GM21390 (cell line): ENCODE measurements at regions not wholly inside any gene's neighbourhood (a gene's known extent, or its start where the extent isn't known, plus 50 kb on each side); places are given as distances from the start of the nearest gene placed in this dataset.
"Not testable (repeated sequence)": the region's sequence is repeated elsewhere in the genome, so short reads cannot be mapped to it uniquely, and the experiment has no call there.

Source experiments
- ATAC-seq: cut with Tn5 transposase; IDR thresholded peaks from one replicate; pipeline ENCODE4 v1.9.1; 2021; ENCODE audit not compliant: unreplicated experiment

DNA sequence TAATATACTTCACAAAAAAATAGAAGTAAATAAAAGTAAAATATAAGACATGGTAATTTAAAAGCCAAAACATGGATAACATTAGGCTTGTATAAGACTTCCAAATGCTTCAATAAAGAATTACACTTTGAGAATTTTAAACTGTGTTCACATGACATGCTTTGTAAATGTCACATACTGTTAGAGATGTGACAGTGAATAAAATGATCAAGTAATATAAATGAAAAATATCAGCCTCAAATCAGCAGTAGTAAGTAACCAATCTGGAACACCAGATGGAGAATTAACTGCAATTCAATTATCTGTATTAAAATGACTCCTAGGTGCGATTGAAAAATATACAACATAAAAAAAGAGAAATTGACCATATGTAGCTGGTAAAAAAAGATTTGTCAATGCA lies 1260.8 kb downstream of the BRINP3 start:
- no peak for ATAC-seq

DNA sequence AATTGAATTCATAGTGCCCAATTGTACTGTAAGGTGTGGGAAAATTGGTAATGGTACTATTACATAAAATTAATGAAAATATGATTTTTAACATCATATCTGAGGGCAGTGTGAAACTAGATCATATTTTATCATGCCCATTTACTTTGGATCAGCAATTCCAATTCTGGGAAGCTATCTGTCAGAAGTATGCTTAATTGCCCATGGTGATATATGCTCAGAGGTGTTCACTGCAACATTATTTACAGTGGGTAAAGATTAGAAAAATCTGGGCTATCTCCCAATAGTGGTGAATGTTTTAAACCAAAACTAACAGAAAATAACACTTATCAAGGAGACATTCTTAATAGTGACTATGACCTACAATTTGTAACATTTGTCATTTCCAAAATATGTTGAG lies 1260.0 kb downstream of the BRINP3 start:
- no peak for ATAC-seq

DNA sequence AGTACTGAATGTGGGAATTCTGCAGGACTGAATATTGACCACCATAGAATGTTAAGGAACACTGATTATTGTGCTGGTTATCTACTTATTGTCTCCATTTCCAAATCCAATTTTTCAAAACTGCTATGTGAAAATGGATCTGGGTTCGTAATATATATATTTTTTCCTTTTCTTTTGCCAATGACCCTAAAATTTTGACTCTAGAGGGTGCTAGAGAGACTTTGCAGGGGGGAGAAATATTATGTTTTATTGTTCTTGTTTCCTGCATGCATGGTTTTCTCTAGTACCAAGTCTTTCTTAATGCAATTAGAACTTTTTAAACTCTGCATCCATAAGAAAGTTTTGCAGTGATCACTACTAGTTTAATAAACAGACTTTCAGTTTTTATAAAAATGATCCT lies 1256.9 kb downstream of the BRINP3 start:
- ATAC-seq = no peak

DNA sequence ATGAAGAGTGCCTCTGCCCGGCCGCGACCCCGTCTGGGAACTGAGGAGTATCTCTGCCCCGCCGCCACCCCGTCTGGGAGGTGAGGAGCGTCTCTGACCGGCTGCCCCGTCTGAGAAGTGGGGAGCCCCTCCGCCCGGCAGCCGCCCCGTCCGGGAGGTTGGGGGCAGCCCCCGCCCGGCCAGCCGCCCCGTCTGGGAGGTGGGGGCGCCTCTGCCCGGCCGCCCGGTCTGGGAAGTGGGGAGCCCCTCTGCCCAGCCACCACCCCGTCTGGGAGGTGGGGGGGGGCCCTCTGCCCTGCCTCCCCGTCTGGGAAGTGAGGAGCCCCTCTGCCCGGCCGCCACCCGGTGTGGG lies 1251.9 kb downstream of the BRINP3 start:
- ATAC-seq = not testable (repeated sequence)

DNA sequence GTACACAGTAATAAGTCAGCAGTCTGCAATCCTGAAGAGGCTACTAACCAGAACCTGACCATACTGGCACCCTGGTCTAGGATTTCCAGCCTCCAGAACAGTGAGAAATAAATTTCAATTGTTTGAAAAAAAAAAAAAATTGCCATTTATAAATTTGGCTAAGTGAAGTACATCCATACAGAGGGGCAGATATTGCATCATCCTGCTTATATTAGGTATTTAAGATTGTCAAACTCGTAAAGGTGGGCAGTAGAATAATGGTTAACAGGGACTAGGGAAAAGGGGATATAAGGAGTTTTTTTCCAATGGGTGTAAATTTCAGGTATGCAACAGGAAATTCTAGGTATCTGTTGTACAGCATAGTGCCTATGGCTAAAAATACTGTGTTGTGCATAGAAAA lies 1250.9 kb downstream of the BRINP3 start:
- ATAC-seq = no peak

DNA sequence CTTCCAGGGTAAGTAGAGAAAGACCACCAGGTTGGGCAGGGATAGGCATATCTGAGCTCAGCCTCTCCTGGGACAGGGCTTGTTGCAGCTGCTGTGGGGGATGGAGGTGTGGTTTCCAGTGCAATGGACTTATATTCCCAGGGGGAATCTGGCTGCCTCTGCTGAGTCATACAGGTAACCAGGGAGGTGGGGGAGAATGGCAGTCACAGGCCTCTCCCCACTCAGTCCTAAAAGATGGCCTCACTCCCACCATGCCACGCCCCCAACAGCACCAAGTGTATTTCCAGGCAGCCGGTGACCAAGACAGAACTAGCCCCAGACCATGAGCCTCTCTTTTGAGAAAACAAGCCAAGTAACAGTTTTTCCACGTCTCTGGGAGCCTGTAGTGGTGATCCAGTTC lies 1240.7 kb downstream of the BRINP3 start:
- ATAC-seq = no peak

DNA sequence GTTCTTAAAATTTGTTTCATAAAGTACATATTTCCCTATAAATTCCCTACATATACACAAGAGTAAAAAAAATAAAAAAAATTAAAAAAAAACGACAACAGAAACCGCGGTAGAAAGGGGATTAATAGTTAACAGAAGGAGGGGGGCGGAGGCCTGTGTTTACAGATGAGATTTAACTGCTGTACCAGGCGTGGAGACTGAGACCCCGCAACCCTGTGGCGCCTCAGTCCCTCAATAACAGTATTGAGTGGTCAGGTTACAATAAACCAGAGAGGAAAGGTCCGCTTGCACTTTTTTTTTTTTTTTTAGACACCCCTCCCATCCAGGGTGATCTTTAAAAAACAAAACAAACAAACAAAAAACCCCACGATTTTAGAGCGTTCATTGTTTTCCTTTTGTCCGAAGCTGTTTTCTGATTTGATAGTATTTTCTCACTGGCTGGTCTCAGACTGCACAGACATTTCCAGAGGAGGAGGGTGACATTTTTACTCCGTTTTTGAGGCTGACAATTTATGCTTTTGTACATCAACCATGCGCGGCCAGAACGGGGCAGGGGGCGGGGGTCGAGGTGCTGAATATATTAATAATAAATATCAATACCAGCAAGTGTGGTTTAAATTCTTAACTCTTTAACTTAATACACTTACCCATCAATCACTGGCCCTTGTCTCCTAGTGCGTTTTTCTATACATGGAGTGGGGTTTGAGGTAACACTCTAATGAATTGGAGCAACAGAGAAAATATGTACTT lies 1223.9 kb downstream of the BRINP3 start:
- ATAC-seq = no peak

DNA sequence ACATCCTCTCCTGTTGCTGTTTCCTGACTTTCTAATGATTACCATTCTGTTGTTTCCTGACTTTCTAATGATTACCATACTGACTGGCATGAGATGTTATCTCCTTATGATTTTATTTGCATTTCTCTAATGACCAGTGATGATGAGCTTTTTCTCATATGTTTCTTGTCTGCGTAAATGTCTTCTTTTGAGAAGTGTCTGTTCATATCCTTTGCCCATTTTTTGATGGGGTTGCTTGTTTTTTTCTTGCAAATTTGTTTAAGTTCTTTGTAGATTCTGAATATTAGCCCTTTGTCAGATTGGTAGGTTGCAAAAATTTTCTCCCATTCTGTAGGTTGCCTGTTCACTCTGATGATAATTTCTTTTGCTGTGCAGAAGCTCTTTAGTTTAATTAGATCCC lies 1216.5 kb downstream of the BRINP3 start:
- ATAC-seq = not testable (repeated sequence)

DNA sequence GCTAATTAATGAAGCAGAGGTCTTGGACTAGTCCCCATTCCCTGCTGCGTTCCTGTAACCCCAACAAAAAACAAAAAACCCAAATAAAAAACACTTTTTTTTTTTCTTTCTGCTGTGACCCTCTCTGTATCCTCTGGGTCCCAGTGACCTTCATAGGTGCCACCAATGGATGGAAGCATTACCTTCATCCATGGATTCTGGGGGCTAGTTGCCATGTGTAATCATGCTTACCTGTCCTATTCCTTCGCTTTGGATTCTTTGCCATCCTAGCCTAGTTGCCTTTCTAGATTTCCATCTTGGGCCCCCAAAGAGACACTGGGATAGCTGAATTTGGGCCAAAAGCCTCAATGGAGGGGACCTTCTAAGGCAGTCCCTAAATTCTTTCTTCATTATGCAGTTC lies 1208.7 kb downstream of the BRINP3 start:
- ATAC-seq = no peak

DNA sequence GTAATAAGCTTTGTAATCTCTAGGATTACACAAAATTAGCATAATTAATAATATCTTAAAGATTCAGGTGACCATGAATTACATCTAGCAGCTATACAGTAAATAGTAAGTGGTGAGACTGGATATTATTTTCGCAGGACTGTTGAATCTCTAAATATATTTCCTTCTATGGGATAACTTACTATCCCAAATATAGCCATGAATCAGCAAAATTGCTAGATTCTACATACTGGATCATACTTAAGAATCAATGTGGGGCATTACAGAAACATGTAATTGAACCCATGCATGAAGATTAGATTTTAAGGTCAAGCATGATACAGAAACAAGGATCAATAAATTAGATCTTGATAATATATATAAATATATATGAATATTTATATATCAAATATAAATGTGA lies 1203.4 kb downstream of the BRINP3 start:
- no peak for ATAC-seq

DNA sequence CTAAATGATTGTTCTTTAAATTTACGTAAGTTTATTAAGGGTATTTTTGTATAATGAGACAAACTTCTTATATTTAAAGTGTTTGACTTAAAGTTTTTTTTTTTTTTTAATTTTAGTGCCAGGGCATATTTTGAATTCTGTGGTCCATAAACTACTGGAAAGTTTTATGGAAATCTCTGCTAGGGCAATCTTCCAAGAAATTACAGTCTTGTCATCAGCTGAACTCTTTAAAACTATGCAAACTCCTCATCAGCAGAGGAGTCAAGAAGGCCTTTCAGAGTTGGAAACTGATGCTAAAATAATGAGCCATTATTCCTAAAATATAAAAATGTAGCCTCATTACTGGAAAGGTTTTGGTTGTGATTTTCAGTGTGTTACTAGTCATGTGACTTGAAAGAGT lies 1201.9 kb downstream of the BRINP3 start:
- ATAC-seq = no peak

DNA sequence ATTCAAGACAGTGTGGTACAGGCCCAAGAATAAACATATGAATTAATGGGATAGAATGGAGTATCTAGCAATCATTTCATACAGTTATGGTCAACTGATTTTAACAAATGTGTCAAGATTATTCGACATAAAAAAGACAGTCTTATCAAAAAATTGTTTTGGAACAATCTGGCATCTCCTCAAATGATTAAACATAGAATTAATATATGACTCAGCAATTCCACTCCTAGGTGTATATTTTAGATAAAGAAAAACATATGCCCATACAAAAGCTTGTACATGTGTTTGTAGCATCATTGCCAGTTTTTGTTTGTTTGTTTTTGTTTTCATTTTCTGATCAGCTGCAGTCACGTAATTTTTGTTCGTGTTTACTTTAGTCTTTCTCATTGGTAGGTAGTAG lies 1188.3 kb downstream of the BRINP3 start:
- no peak for ATAC-seq

DNA sequence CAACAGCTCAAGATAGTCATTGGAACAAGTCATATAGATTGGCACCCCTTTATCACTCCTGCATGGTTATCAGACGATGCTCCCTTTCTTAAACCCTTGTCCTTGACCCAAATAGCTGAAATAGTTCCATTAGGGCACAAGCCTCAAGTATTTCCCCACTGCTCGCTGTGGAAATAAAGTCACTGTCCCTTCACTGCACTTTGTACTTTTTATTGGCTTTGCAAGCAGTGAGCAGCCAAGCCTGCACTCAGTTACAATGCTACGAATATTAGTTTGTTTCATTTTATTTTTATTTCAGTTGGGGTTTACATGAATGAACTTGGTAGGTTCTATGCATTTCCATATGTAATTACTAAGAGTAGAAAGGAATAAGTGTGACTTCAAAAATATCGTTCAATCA lies 1176.4 kb downstream of the BRINP3 start:
- no peak for ATAC-seq

DNA sequence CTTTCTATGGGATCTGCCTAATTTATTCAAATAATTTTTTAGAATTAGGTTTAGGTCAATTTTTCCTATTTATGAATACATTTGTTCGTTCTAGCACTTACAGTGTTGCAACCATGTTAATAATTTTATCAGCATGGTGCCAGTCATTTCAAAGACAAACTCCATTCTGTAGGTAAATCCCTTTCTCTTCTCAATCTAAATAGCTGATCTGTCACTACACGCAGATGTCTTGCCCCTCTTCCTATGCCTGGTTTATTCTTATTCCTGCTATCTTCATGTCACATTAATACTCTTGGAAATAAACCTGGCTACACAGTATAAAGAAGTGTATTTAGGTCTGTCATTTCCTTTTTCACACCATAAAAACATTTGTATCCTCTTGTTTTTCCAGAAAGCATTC lies 1172.4 kb downstream of the BRINP3 start:
- no peak for ATAC-seq

DNA sequence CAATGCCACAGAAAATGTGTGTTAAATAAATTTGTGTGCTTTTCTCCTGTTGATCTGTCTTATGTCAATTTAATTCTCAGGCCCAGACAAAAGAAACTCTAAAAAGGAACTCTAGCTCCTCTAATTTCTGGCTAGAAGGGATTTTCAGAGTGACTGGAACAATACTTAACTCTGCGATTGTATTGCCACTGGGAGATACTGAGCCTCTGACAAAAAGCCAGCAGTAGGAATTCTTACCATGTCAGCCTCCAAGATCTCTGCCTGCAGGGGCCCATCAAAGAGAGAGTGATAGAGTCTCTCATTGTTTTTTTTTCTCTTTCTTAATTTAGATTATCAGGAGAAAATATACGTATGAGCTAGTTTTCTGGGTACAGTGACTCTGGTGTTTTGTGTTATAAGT lies 1165.7 kb downstream of the BRINP3 start:
- ATAC-seq = no peak

DNA sequence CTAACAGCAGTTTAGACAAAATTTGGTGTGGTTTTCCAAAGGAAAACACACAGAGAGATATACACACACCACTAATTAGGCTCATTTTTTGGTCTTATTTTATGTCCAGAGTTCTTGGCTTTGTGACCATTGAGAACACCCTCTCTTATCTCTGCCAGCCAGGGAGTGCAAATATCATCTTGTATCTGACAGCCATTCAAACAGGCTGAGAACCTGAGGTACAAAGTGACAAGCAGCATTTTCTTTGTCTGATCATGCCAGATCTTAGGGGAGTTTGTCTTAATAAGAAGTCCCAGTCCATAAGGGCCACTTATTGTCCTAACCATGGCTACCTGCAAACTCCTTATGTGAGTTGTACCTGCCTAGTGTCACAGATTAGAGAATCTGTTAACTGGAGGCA lies 1165.2 kb downstream of the BRINP3 start:
- no peak for ATAC-seq

DNA sequence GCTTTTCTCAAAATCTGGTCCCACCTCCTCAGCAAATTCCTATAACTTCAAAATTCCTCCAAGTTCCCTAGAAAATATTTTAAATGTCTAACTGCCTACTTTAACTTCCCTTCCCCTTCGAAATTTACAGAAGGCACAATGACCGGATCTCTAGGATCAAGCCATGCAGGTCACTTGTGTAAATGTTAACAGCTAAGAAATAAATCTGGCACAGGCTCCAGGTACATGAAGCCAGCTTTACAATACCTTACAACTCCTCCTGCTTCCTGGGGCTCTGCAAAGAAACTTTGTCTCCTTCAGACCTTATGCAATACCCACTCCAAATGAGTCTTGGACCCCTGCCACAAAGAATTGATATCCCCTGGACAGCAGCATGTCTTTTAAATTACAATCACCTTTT lies 1164.2 kb downstream of the BRINP3 start:
- no peak for ATAC-seq

DNA sequence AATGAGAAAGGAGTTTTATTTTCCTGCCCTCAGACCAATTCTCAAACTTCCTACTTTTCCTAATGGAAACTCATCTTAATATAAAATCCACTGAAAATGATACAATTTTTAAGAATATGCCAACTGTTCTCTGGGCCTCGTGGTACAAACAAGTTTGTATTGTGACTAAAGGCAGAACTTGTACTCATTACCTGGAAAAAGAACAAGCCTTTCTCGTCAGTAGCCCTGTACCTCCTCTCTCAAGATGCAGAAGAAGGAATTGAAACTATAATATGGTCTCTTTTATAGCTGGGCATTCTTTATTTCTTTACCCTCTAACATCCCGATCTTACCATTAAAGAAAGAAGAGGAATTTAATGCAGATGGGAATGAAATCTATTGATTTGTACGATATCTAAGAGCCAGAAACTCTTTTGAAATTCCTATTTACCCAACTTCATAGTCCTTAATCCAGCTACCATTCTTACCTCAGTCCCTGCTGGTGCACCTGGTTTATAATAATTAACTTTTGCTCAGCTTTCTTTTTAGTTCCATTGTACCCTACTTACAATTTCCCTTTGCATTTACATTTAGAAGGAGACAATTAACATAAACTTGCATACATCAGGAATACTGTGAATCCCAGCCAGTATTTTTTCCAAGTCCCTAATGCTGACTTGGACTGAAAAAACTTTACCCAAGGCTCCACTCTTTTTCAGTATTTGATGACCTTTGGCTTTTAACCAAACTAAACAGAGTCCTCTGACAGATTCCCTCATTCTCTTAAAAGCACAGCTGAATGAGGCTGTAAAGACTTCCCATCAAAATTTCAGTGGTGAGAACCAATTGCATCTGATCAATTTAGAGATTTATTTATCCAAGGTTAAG lies 1162.4 kb downstream of the BRINP3 start:
- ATAC-seq = no peak

DNA sequence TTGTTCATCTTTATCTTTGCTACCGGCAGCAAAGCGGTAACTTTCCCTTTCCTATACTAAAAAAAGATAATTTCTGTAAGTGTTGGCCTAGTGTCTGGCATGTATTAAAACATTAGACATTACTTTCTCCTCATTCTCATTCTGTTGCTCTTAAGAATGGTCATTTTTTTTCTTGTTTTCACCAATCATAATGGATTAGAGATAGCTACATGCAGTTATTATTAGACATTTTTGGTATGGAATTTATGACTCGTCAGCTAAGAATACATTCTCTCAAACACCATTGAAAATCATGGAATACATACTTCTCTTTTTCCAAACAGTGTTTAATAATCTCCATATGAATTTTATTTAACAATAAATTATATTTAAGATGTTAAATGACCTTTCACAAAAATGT lies 1154.6 kb downstream of the BRINP3 start:
- no peak for ATAC-seq

DNA sequence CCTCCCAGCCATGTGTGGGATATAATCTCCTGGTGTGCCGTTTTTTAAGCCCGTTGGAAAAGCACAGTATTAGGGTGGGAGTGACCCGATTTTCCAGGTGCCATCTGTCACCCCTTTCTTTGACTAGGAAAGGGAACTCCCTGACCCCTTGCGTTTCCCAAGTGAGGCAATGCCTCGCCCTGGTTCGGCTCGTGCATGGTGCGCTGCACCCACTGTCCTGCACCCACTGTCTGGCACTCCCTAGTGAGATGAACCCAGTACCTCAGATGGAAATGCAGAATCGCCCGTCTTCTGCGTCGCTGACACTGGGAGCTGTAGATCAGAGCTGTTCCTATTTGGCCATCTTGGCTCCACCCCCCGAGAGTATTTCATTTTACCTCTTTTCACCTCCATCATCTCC lies 1146.6 kb downstream of the BRINP3 start:
- not testable (repeated sequence) for ATAC-seq

DNA sequence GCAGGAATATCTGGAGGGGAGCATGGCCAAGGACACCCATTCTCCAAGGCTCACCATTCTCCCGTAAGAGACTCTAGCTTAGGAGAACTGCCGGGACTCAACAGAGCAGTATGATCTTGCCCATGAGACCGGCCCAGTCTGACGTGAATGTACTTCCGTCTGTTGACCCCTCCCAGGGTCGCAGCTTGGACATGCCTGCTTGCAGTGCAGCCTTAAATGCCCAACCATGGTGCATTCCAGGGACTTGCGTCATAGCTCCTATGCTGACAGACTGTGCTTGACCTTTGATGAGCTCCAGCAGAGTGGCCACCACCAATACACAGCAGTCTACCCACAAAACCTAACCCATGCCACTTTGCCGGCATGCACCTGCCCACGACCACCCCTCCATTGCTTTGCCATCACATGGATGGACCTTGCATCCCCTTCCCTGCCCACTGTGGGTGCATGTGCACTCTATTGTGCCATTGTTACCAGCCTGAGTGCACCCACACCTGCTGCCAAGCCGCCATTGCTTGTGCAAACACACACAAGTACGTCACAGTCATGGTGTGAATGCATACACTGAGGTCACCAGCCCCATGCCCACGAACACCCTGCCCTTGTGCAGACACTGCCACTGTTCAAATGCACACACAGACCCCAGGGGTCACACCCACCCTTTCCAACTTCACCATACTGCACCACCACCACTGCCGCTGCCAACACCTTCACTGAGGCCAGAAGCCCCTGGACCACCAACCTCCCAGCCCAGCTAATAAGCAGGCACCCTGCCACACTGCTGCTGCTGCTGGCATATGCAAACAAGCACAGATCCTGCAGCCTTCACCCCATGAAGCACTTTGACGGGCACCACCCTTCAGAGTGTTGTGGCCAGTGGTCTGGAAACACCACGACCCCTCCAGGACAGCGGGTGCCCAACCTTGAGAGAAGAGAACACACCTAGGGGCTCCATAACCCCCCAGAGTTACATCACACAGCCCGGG lies 1141.3 kb downstream of the BRINP3 start:
- no peak for ATAC-seq
